GM12878 (cell line): ENCODE measurements at regions not wholly inside any gene's neighbourhood (a gene's known extent, or its start where the extent isn't known, plus 50 kb on each side); places are given as distances from the start of the nearest gene placed in this dataset.

Experiments
- CTCF ChIP-seq, 3 experiments: IDR thresholded peaks in 2 of 3; conservative IDR thresholded peaks in 1 of 3; 2 replicates each; pipeline ENCODE4 v1.5.1; 2011; ENCODE audit warnings: low read depth in 3 of 3, low read length in 3 of 3, mild to moderate bottlenecking in 3 of 3, control low read depth in 2 of 3, moderate library complexity in 2 of 3, inconsistent platforms in 1 of 3, mixed read lengths in 1 of 3; ENCODE audit not compliant: control insufficient read depth in 2 of 3, insufficient read depth in 1 of 3; ENCODE audit errors: extremely low read depth in 1 of 3
- MAX ChIP-seq: IDR thresholded peaks from 2 replicates; pipeline ENCODE4 v1.6.1; 2012; ENCODE audit warnings: low read depth, low read length, improper control_type of control experiment
- POLR2A ChIP-seq: IDR thresholded peaks from 2 replicates; pipeline ENCODE4 v1.6.1; 2011; ENCODE audit warnings: low read depth, mild to moderate bottlenecking, low read length
- SUZ12 ChIP-seq: fragments of 200-600 bp; sonication (generic); IDR thresholded peaks from one replicate; pipeline ENCODE4 v1.6.1; 2018; ENCODE audit warnings: antibody characterized with exemption, mild to moderate bottlenecking; ENCODE audit not compliant: unreplicated experiment

GRCh38 chr20:22341508-22341907, 242.9 kb downstream of the FOXA2 start:
- TF ChIP-seq CTCF (IDR thresholded peaks at IDR 0.05 in 2 of 3, conservative IDR thresholded peaks at IDR 0.05 in 1 of 3; ENCODE audit: control insufficient read depth in 2 of 3, extremely low read depth in 1 of 3, insufficient read depth in 1 of 3, low read depth in 3 of 3, low read length in 3 of 3) (no peak), MAX (no peak), SUZ12 (no peak), POLR2A (no peak)
